ENCODE measurements at regions not wholly inside any gene's neighbourhood (a gene's known extent, or its start where the extent isn't known, plus 50 kb on each side); places are given as distances from the start of the nearest gene placed in this dataset.
"Not testable (repeated sequence)": the region's sequence is repeated elsewhere in the genome, so short reads cannot be mapped to it uniquely, and the experiment has no call there.

DNA sequence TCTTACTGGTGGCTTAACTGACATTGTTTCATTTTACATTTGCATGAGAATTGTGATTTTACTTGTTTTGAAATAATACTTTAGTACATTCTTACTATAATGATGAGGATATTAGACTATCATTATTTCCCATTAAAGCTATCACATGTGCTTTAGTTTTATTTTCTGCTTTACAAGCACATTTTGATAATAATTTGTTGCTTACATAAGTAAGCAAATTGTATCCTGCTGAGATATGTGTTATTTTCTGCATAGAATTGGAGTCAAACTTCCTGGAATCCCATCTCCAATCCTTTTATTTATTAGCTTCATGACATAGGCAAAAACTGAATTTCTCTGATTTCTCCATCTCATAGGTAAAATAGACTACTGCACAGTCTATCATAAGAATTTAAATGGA is 847.4 kb downstream of the DIPK2A start:
- Mint-ChIP-seq H3K4me1 (ENCODE audit: low read depth) (no peaks in the 10 kb centered on the region), H3K36me3 (ENCODE audit: low read depth) (no peaks in the 10 kb centered on the region)

DNA sequence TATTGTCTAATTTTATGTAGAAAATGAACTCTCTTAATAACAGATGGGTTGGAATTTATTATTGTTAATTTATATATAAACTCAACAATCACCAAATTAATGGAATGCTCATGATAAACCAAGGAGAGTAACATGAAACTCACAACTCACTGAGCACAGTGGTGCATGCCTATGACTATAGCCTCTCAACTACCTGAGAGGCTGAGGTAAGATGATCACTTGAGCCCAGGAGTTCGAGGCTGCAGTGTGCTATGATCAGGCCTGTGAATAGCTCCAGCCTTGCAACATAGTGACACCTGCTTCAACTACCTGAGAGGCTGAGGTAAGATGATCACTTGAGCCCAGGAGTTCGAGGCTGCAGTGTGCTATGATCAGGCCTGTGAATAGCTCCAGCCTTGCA is 848.6 kb downstream of the DIPK2A start:
- H3K27me3 Mint-ChIP-seq (ENCODE audit: insufficient read depth); H3K27ac Mint-ChIP-seq; H3K4me1 Mint-ChIP-seq (ENCODE audit: low read depth); H3K36me3 Mint-ChIP-seq (ENCODE audit: low read depth); DNase-seq; H3K4me3 Mint-ChIP-seq: not testable (repeated sequence)
- peaks cover 31% of the 10 kb centered on the region for H3K9me3 Mint-ChIP-seq

More for the DNA sequence above, 847.4 kb downstream of the DIPK2A start:
- H3K9me3 Mint-ChIP-seq: peaks cover 35% of the 10 kb centered on the region
- DNase-seq: no peak
- TF ChIP-seq, protein P1, sequence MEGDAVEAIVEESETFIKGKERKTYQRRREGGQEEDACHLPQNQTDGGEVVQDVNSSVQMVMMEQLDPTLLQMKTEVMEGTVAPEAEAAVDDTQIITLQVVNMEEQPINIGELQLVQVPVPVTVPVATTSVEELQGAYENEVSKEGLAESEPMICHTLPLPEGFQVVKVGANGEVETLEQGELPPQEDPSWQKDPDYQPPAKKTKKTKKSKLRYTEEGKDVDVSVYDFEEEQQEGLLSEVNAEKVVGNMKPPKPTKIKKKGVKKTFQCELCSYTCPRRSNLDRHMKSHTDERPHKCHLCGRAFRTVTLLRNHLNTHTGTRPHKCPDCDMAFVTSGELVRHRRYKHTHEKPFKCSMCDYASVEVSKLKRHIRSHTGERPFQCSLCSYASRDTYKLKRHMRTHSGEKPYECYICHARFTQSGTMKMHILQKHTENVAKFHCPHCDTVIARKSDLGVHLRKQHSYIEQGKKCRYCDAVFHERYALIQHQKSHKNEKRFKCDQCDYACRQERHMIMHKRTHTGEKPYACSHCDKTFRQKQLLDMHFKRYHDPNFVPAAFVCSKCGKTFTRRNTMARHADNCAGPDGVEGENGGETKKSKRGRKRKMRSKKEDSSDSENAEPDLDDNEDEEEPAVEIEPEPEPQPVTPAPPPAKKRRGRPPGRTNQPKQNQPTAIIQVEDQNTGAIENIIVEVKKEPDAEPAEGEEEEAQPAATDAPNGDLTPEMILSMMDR (IDR thresholded peaks at IDR 0.05): no peak
- H3K27ac Mint-ChIP-seq: no peak overlapping the region
- no peak overlapping the region for H3K4me3 Mint-ChIP-seq
- H3K27me3 Mint-ChIP-seq (ENCODE audit: insufficient read depth): no peaks in the 10 kb centered on the region

DNA sequence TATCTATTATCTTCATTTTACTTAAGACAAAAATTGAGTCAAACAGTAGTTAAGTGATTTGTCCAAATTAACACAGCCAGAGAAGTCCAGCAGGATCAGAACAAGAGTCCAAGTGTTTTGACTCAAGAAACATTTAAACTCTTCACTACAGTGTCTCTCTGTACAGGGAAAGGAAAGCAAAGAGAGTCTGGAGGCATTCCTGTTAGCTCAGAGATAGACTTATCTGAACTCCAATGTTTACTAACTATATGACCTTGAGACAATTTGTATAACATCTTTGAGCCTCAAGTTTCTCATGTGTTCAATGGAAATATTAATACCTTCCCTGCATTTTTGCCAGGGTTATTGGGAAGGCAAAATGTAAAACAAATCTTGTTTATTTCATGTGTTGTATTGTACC is 849.1 kb downstream of the DIPK2A start:
- no peaks in the 10 kb centered on the region for H3K36me3 Mint-ChIP-seq (ENCODE audit: low read depth)

DNA sequence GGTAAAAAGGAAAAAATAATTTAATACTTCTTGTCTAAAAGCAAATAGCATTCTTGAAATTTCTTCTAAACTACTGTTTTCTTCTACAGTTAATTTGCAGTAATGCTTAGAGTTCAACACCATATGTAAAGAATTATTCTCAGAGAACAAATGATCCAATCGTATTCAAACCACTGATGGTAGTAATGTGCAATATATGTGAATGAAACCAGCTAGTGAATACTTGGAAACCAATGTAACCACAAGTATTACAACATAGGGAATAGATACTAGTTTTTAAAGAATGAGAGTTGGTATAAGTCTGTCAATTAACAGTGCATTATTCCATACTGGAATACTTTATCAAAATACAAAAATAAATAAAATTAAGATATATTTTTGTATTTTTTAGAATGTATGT is 850.0 kb downstream of the DIPK2A start:
- TF ChIP-seq, protein P1 (IDR thresholded peaks at IDR 0.05): no peak
- no peaks in the 10 kb centered on the region for H3K36me3 Mint-ChIP-seq (ENCODE audit: low read depth)
- no peak for DNase-seq
- H3K27me3 Mint-ChIP-seq (ENCODE audit: insufficient read depth): no peaks in the 10 kb centered on the region
- no peaks in the 10 kb centered on the region for H3K4me1 Mint-ChIP-seq (ENCODE audit: low read depth)
- H3K9me3 Mint-ChIP-seq: peaks cover 39% of the 10 kb centered on the region
- no peak overlapping the region for H3K27ac Mint-ChIP-seq
- H3K4me3 Mint-ChIP-seq: no peak overlapping the region

More for the DNA sequence above, 849.1 kb downstream of the DIPK2A start:
- TF ChIP-seq, protein P1 (IDR thresholded peaks at IDR 0.05): no peak
- peaks cover 31% of the 10 kb centered on the region for H3K9me3 Mint-ChIP-seq
- H3K27me3 Mint-ChIP-seq (ENCODE audit: insufficient read depth): no peaks in the 10 kb centered on the region
- H3K4me3 Mint-ChIP-seq: no peak overlapping the region
- H3K27ac Mint-ChIP-seq: no peak overlapping the region
- DNase-seq: no peak
- no peaks in the 10 kb centered on the region for H3K4me1 Mint-ChIP-seq (ENCODE audit: low read depth)

DNA sequence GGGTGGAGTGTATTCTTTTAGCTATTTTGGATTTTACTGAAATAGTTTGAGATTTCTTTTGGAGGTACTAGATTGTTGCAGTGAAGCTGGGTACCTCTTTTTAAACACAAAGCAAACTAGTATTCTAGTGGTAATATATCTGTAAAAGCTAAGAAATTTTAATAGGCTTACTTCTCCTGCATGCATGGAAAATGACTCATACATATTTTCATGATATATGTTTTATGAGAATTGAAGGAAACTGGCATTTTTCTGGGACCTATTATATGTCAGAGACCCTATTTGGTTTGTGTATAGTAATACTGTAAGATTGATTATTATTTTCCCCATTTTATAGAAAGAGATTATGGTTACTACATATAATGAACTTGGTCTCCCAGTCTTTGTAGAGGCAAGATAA is 851.0 kb downstream of the DIPK2A start:
- Mint-ChIP-seq H3K4me1 (ENCODE audit: low read depth) (no peaks in the 10 kb centered on the region), H3K27me3 (ENCODE audit: insufficient read depth) (no peaks in the 10 kb centered on the region), H3K27ac (no peak overlapping the region), H3K9me3 (peaks cover 41% of the 10 kb centered on the region), H3K4me3 (no peak overlapping the region), H3K36me3 (ENCODE audit: low read depth) (no peaks in the 10 kb centered on the region)
- TF ChIP-seq, protein P1 (IDR thresholded peaks at IDR 0.05): no peak
- DNase-seq: no peak

DNA sequence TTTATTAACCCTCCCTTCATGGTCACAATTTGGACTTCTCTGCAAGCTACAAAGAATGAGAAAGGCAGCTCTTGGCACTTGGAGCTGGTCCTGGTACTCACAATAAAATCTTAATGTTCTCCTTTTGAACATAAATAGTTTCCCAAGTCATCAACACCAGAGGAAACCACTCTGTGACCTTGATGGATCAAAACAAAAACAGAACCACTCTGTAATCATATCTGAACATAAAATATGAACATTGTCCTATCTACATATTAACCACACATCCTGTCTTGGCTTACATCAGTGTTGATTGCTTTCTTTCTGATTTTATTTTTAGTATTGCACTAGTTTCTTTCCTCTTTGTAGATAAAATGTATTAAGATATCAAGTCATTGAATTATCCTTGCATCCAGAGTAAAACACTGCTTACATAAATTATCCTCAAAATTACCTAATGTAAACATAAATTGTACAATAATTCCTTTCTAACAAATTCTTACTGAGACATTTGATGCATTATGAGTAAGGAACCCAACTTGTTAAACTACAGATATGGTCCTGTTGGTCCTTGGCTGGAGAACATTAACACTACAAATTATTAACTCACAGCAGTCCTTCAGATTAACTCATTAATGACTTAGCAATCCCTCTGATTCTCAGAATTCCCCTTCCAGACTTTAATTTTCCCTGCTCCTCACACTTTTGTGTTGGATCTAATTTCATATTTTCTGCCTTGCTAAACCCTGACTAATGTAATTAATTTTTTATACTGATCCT is 860.5 kb downstream of the DIPK2A start:
- H3K27ac Mint-ChIP-seq: no peak overlapping the region
- TF ChIP-seq, protein P1 (IDR thresholded peaks at IDR 0.05): no peak
- peaks cover 39% of the 10 kb centered on the region for H3K9me3 Mint-ChIP-seq
- H3K36me3 Mint-ChIP-seq (ENCODE audit: low read depth): no peaks in the 10 kb centered on the region
- no peaks in the 10 kb centered on the region for H3K4me1 Mint-ChIP-seq (ENCODE audit: low read depth)
- H3K4me3 Mint-ChIP-seq: no peak overlapping the region
- DNase-seq: no peak
- H3K27me3 Mint-ChIP-seq (ENCODE audit: insufficient read depth): no peaks in the 10 kb centered on the region
